HG02588 (cell line): ENCODE measurements at regions not wholly inside any gene's neighbourhood (a gene's known extent, or its start where the extent isn't known, plus 50 kb on each side); places are given as distances from the start of the nearest gene placed in this dataset.

Source experiments
- ATAC-seq: cut with Tn5 transposase; IDR thresholded peaks from one replicate; pipeline ENCODE4 v1.9.1; 2021; ENCODE audit warnings: mild to moderate bottlenecking, moderate library complexity; ENCODE audit not compliant: unreplicated experiment

DNA sequence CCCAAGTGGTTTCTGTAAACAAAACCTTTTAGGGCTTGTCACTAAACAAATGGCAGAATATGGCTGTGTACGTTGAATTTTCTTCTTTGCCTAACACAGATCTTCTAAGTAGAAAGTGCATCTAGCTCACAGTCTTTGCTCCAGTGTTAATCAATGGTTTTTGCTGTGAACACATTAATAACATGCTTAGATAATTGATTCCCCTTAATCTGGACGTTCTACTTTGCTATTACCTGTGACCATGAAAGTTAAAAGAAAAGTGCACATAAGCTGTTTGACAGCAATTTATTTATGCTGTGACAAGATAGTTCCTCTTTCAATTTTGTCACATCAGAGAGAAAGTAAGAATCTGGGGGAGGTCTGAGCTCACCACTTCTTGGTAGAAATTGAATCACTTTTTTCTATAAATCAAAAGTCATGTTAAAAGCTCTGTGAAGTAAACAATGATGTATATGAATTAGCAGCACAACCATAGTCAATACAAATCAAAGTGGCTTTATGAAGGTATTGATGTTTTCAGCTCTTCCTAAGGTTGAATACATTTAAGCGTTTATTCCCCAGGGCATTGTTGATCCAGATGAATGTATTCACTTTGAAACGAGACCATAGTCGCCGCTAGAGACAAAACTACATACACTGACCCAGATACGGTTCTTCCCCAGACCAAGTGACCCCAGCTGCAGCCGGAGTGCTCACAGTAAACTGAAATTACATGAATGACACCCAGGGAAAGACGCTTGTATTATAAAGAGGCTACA, 174.6 kb upstream of the ZNF608 start:
- peak; percentile 91 for ATAC-seq

DNA sequence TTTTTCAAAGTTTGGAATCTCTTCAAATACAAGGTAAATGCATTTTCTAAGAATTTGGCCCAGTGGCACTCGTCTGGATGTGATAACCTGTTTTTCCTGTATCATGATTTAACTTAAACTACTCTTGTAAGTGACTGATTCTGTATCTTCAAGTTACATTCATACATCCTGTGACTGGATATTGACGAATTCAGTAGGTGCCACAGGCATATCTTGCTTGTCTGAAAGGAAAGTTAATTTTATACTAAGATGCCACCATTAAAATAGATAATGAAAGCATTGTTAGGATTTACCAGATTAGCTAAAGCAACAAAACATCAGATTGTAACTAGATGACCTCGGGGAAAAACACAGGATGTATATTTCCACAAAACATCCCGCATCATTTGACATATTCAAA, 175.3 kb upstream of the ZNF608 start:
- ATAC-seq: peak; percentile 9

DNA sequence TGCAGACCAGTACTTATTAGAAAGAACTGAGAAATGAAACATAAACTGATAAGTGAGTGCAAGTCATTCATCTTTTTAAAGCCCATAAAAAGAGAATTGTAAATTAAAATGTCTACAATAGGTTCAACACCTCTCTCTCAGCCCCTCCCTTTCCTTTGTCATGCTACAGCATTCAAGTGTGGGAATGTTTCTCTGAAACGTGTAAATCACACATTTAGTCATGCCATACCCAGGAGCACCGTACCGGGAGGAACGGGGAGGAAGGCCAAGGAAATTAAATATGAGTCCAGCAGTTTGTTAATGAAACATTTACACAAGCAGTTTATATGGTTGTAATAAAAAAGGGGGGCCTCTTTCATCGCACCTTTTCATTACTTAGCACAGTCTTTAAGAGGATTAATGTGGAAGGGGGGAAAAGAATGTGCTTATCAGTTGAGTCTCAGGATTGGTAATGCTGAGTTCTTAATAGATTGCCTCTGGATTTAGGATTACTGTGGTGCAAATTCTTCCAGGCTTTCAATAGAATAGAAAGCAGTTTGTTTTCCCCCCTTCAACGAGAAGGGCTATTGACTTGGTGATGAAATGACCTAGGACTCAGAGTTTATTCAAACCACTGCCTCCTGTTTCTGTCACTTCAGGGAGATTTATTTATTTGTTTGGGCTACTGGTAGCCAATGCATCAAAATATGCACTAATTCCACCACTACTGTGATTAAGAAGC, 176.0 kb upstream of the ZNF608 start:
- ATAC-seq: peak; percentile 4

- no peak for ATAC-seq
These were observed 176.7 kb upstream of the ZNF608 start for GRCh38 chr5:124923131-124923530.

DNA sequence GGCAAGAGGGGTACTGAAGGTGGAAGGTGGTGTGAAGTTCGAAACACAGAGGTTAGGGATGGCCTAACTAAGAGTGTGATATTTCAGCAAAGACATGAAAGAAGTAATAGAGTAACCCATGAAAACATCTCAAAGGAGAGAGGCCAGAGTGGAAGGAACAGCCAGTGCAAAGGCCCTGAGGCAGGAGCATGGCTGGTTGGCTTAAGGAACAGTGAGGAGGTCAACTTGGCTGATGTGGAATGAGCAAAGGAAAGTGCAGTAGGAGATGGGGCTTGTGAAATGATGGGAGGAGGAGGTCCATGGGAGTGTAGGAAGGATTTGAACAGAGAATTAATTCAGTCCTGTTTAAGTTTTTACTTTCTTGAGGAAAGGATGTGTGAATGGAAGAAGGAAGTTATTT, 178.3 kb upstream of the ZNF608 start:
- ATAC-seq: no peak

- no peak for ATAC-seq
These were observed 181.3 kb upstream of the ZNF608 start for GRCh38 chr5:124927735-124928134.

DNA sequence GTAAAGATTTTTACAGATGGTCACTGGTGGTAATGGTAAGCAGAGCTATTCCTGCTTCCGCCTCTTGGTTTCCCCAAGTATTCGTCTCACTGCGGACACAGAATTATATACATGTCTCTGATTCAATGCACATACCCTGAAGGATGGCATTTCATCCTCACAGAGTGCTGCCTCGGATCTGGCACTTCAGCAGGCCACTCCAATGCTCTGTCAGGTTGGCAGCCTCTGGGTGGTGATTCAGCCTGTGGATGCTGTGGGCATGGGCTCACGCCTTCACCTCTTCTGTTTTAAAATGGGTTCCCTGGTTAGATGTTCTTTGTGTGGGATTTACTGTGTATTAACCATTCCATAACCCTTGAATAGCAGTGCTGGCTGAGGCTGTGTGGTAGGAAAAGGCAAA, 182.6 kb upstream of the ZNF608 start:
- no peak for ATAC-seq

DNA sequence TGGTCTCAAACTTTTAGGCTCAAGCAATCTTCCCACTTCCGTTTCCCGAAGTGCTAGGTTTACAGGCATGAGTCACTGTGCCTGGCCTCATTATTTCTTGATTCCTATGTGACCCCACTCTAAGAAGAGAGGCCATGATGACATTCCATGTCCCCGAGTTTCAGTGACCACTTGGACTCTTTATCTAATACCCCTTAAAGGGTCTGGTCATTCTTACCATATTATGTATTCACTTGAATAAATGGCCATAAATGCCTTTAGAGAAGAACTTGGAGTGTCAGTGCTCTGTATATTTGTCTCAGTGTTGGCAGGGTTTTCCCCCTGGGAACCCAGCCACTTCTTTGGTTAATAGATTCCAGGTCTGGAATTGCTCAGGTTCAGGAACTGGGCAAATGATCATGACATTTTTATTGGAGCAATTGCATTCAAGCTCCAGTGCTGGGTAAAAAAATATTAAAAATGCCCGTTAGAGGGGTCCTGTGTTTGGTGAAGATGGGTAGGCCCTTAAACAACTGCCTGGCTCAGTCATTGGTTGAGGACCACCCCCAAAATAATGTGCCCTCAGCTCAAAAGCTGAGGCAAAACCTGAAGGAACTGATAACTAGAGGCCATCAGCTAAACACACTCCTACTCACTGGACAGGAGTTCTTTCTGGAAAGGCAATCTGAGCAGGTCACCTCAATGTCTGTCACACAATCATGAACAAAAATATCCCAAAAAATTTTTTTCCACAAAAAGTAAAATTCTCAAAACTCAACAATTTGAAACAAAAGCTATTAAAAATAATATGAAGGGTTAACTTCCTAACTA, 186.6 kb upstream of the ZNF608 start:
- ATAC-seq: no peak

DNA sequence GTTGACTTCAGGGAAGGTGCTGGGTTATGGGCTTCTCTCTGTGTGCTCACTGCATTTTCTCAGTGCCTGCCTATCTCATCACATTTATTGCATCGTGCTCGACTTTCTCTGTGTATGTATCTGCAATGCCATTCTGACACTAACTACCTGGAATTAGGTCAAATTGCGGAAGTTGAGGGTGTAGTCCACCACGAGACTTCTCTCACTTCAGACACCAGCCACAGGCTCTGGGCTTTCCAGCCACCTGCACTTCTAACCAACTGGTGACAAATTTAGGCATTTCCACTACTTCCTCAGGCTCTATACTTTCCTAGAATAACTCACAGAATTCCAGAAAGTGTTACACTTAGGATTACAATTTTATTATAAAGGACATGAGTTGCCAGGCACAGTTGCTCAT, 188.6 kb upstream of the ZNF608 start:
- peak; percentile 74 for ATAC-seq

DNA sequence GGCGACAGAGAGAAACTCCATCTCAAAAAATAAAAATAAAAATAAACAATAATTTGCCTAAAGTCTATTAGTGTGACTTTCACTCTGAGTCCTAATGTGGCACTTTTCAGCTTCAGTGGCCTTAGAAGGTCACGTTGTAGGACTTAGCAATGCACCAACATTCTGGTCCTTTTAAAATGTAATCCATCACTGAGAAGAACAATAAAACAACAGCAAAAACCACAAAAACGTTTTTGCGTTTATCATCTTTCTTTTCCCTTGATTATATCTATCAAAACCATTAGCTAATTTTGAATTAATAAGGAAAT, 190.1 kb upstream of the ZNF608 start:
- ATAC-seq: peak; percentile 57

- ATAC-seq: no peak
These were observed 194.9 kb upstream of the ZNF608 start for GRCh38 chr5:124941051-124942049.

DNA sequence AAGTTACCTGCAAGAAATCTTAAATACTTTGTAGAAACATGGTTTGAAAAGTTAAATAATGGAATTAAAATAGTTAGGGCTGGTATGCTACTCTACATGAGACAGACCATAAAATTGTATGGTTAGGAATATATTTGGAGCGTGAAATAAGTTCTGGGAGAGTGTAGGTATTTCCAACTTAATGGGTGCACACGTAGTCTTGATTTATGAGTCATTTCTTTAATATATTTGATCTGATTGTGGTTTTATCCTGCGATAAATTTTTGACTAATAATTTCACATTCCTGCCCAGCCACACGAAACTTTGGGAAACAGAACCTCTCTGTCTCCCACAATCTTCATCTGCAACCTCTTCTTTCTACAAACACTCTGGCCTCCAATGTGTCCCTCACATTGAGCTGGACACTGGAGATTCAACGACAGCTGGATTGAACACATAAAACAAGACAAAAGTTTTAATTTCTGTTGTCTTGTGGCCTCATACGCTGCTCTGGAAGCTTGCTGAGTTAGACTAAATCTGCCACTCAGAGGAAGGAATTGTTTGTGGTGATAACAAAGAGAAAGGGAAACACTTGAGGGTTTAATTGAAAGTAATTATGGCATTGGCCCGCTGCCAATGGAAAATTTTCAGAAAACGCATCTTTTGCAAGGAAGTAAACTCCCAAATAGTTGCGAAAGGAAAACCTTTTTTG, 201.8 kb upstream of the ZNF608 start:
- no peak for ATAC-seq

- ATAC-seq: no peak
These were observed 202.4 kb upstream of the ZNF608 start for GRCh38 chr5:124948754-124949275.

DNA sequence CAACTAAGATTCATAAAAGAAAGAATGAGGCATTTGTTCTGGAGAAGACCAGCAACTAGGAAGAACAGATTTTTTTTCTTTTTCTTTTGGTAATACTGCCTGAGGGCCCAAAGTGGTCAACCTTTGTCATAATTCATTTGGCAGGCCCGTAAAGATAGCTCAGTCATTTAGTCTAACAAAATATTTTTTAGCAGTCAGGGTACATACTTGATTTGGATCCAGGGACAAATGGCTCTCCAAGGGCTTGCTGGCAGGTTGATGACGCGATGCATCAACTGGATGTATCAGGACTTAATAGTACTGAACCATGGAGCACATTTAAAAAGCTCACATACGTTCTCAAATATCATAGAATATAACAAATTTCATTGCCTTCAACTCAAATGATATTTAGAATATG, 203.4 kb upstream of the ZNF608 start:
- no peak for ATAC-seq

GRCh38 chr5:124951105-124951504, 204.7 kb upstream of the ZNF608 start:
- no peak for ATAC-seq

DNA sequence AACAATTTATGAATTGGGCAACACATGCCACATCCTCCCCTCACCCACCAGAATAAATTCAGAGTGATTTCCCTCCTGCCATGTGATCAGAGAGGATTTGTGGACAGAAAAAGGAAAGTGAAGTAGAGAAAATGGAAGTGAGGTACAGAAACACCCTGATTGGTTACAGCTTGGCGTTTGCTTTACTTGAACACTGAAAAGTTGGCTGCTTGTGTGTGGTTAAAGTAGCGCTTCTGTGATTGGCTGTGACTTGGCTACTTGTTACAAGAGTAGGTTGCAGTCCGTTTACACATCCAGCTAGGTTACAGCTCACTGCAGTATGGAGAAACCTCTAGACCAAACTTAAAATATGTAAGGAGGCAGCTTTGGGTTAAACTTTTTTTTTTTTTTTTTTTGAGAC, 205.2 kb upstream of the ZNF608 start:
- peak; percentile 60 for ATAC-seq

- ATAC-seq: peak; percentile 91
These were observed 205.6 kb upstream of the ZNF608 start for GRCh38 chr5:124952079-124952478.

- peak; percentile 57 for ATAC-seq
These were observed 206.1 kb upstream of the ZNF608 start for GRCh38 chr5:124952566-124952965.

DNA sequence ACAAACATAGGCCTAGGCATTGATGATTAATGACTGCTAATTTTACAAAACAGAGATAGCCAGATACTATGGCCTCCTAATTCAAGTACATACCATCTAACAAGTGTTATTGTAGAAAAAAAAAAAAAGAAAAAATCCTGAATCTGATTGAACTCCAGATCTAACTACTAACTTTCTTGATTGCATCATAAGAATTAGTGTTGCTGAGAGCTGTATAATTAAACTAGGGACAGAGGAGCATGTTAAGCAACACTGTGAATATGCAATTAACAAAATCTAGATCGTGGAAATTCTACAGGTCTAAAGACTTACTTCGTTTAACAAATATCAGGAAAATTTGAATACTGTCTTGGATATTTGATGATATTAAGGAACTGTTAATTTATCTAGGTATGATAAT, 208.3 kb upstream of the ZNF608 start:
- no peak for ATAC-seq
